ENCODE measurements at regions not wholly inside any gene's neighbourhood (a gene's known extent, or its start where the extent isn't known, plus 50 kb on each side); places are given as distances from the start of the nearest gene placed in this dataset.

DNA sequence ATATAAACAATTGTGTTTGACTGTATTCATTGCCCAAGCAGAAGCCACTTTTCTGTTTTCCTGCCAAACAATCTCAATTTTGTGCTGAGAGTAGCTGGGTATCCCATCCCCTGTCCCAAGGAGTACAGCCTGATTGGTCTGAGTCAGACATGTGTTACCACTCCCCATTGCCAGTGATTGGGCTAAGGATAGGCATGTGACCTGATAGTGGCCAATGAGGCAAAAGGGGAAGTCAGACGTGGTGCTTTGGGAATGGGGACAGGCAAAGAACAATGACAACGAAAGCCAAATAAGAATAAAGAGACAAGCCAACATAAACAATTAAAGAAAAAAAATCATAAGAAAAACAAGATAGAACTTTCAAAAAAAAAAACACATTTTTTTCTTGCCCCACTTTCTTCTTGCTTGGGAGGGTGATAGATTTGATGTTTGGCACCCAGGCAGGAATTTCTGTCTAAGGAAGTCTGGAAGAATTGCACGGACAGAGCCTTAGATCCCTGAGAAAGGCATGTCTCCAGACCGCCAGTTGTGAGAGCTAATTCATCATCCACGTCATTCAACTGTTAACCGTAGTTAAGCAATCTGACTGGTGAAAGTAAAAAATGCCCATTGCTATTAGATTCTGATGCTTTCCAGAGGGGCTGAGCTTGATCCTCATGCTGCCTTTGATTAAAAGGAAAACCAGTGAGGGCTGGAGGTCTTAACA lies 626.6 kb upstream of the TMEM132C start:
- no peak for TF ChIP-seq ZFX (IDR thresholded peaks at IDR 0.05; ENCODE audit: borderline replicate concordance)
- TF ChIP-seq, protein P1, sequence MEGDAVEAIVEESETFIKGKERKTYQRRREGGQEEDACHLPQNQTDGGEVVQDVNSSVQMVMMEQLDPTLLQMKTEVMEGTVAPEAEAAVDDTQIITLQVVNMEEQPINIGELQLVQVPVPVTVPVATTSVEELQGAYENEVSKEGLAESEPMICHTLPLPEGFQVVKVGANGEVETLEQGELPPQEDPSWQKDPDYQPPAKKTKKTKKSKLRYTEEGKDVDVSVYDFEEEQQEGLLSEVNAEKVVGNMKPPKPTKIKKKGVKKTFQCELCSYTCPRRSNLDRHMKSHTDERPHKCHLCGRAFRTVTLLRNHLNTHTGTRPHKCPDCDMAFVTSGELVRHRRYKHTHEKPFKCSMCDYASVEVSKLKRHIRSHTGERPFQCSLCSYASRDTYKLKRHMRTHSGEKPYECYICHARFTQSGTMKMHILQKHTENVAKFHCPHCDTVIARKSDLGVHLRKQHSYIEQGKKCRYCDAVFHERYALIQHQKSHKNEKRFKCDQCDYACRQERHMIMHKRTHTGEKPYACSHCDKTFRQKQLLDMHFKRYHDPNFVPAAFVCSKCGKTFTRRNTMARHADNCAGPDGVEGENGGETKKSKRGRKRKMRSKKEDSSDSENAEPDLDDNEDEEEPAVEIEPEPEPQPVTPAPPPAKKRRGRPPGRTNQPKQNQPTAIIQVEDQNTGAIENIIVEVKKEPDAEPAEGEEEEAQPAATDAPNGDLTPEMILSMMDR (IDR thresholded peaks at IDR 0.05): no peak

DNA sequence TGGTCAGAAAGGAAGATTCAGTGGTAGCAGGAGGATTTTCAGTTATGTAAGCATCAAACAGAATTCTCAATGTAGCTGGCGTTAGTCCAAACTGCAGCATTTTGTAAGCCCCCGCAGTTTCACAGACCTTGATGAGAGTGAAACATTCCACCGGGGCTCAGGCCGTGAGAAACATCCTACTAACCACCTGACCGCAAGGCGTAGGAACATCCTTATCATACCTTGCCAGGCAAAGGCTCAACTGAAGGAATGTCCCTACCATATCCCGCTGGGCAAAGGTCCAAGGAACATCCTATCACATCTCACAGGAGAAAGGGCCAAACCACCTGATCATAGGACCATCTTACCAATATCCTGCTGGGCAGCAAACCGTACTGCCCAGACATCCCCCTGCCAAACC lies 624.8 kb upstream of the TMEM132C start:
- H3K27ac ChIP-seq: no peak overlapping the region
- TF ChIP-seq, protein P1 (IDR thresholded peaks at IDR 0.05): no peak
- no peak for TF ChIP-seq ZFX (IDR thresholded peaks at IDR 0.05; ENCODE audit: borderline replicate concordance)

More for the DNA sequence above, 626.6 kb upstream of the TMEM132C start:
- H3K27ac ChIP-seq: no peak overlapping the region

DNA sequence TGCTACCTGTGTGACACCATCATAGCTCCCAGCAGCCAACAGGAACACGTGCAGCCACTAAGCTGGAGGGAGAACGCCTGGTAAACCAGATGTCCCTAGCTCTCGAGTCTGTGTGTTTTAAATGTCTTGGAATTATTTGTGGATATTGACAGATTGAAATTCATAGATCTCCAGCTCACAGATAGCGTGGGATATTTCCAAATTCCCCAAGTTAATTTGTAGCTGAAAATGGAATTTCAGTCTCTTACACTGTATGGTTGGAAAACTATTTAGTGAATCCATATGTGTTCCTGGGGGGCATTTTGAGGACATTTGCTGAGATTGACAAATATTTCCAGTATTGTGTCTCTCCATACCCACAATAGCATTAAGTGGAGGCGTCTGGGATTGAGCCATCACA lies 618.6 kb upstream of the TMEM132C start:
- no peak for TF ChIP-seq ZFX (IDR thresholded peaks at IDR 0.05; ENCODE audit: borderline replicate concordance)
- TF ChIP-seq, protein P1 (IDR thresholded peaks at IDR 0.05): no peak
- H3K27ac ChIP-seq: no peak overlapping the region

DNA sequence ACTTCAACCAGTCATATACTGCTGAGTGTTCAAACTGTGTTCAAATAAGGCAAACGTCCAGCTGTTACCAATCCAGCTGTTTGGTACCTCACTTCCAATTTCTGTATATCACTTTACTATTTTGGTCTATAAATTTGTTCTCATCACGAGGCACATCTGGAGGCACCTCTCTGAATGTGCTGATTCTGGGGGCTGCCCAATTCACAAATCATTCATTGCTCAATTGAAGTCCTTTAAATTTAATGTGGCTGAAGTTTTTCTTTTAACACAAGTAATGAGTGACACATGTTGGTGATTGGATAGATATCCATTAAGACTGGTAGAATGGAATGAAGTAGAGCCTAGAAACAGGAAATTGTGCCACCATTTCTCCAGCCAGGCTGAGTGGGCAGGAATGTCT lies 617.0 kb upstream of the TMEM132C start:
- no peak overlapping the region for H3K27ac ChIP-seq
- TF ChIP-seq, protein P1 (IDR thresholded peaks at IDR 0.05): no peak
- TF ChIP-seq ZFX (IDR thresholded peaks at IDR 0.05; ENCODE audit: borderline replicate concordance): no peak

DNA sequence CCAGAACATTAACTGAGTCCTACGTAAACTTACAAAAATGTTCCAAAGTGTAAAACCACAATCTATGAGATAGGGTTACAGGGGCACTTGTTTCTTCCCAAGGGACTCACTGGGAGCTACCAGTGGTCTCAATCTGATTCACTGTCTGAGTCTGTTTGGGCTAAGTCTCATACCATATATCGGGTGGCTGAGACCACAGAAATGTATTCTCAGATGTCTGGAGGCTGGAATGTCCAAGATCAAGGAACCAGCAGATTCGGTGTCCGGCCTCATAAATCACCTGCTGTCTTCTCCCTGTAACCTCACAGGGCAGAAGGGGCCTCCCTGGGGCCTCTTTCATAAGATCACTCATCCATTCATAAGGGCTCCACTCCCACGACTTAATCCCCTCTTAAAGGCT lies 616.3 kb upstream of the TMEM132C start:
- TF ChIP-seq, protein P1 (IDR thresholded peaks at IDR 0.05): no peak
- no peak for TF ChIP-seq ZFX (IDR thresholded peaks at IDR 0.05; ENCODE audit: borderline replicate concordance)

DNA sequence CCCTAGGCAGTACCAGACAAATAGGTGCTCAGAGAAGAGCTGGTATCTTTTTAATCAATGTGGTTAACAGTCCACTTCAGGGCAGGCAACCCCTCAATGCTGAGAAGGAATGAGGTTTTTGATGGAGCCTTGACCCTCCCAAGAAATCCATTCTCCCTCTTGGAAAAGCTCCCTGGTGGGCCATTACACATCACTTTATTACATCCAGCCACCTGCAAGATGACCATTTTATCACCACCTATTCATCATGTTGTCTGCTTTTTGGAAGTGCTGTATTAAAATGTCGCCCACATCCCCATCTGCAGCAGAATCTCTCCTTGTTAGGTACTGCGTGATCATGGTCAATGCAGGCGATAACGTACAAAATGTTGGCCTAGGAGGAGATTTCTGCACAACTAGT lies 614.7 kb upstream of the TMEM132C start:
- H3K27ac ChIP-seq: no peak overlapping the region
- TF ChIP-seq, protein P1 (IDR thresholded peaks at IDR 0.05): no peak
- TF ChIP-seq ZFX (IDR thresholded peaks at IDR 0.05; ENCODE audit: borderline replicate concordance): no peak

More for the DNA sequence above, 616.3 kb upstream of the TMEM132C start:
- H3K27ac ChIP-seq: no peak overlapping the region

DNA sequence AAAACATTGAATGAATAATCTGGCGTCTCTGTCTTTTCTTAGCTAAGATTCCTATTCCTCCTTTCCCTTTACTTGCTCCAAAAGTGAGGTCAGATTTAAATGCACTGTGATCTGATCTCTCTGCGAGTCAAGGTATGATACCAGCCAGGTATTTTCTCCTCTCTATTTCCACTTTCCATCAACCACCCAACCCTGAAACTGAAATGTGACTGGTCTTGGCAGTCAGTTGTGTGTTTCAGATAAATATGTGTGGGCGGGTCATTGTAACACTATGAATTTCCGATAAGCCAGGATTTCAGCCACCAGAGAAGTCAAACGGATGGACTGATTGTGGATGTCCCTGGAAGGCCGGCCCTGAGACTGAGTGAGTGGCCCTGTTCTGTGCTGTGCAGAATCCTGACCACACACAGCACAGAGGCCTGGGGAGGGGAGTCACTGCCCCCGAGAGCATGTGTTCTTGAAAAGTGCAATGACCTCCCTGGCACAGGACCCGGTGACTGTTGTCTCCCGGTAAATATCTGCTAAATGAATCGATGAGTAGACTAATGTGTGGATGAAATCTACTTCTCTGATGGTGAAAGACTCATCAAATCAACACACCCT lies 612.5 kb upstream of the TMEM132C start:
- no peak overlapping the region for H3K27ac ChIP-seq
- no peak for TF ChIP-seq ZFX (IDR thresholded peaks at IDR 0.05; ENCODE audit: borderline replicate concordance)
- TF ChIP-seq, protein P1 (IDR thresholded peaks at IDR 0.05): no peak
